Uterus (tissue), 3 donors: ENCODE measurements at regions not wholly inside any gene's neighbourhood (a gene's known extent, or its start where the extent isn't known, plus 50 kb on each side); places are given as distances from the start of the nearest gene placed in this dataset.

Experiments used
- DNase-seq, 2 donors: peaks; one replicate each; pipeline ENCODE4 v3.0.0-alpha.2; 2019 to 2020
- H3K27ac ChIP-seq, 2 donors: fragments of 200-600 bp; sonication (generic); 1 replicate in 1 of 2; 2 replicates in 1 of 2; pipeline ENCODE4 v1.5.1; 2016 to 2018
- H3K27me3 ChIP-seq, 2 donors: fragments of 200-600 bp; sonication (generic); one replicate each; pipeline ENCODE4 v1.5.1; 2018 to 2019; ENCODE audit warnings: control low read depth in 1 of 2
- H3K36me3 ChIP-seq, 2 donors: fragments of 200-600 bp; sonication (generic); one replicate each; pipeline ENCODE4 v1.5.1; 2019; ENCODE audit warnings: control low read depth in 1 of 2
- H3K4me1 ChIP-seq, 2 donors: fragments of 200-600 bp; sonication (generic); one replicate each; pipeline ENCODE4 v1.5.1; 2018 to 2019; ENCODE audit warnings: control low read depth in 1 of 2
- H3K4me3 ChIP-seq, 2 donors: fragments of 200-600 bp; sonication (generic); 1 replicate in 1 of 2; 2 replicates in 1 of 2; pipeline ENCODE4 v1.5.1; 2018 to 2019; ENCODE audit warnings: mild to moderate bottlenecking in 1 of 2
- H3K9me3 ChIP-seq, 2 donors: fragments of 200-600 bp; sonication (generic); one replicate each; pipeline ENCODE4 v1.5.1; 2019; ENCODE audit warnings: control low read depth in 1 of 2
- CTCF ChIP-seq, 4 experiments: fragments of 200-600 bp in 2 of 4; fragments of 450-650 bp in 2 of 4; sonication (generic) in 2 of 4; IDR thresholded peaks; one replicate each; pipeline ENCODE4 v1.5.1; 2016 to 2019; ENCODE audit warnings: antibody characterized with exemption in 4 of 4, mild to moderate bottlenecking in 2 of 4, moderate library complexity in 1 of 4
- POLR2A ChIP-seq, 2 donors: fragments of 450-650 bp; IDR thresholded peaks; one replicate each; pipeline ENCODE4 v1.6.1; 2016; ENCODE audit warnings: antibody characterized with exemption in 2 of 2, mild to moderate bottlenecking in 1 of 2, moderate library complexity in 1 of 2
- intact Hi-C: fragments of 100-400 bp; cut with DNase I; formaldehyde crosslinking; loops from one replicate; pipeline ENCODE4 v1.15.1; 2023; ENCODE audit warnings: low total_unique reads
- donor health status: DM: yes; HTN: yes; CAD: no.

GRCh38 chr5:2047341-2047927 is 164.7 kb upstream of the IRX4 start:
- Histone ChIP-seq H3K4me1 (no peaks in the 10 kb centered on the region), H3K27me3 (no peaks in the 10 kb centered on the region), H3K27ac (no peak overlapping the region), H3K36me3 (no peaks in the 10 kb centered on the region), H3K9me3 (no peaks in the 10 kb centered on the region), H3K4me3 (no peak overlapping the region)
- TF ChIP-seq CTCF (IDR thresholded peaks at IDR 0.05) (no peak), POLR2A (IDR thresholded peaks at IDR 0.05) (no peak)
- no peak for DNase-seq
- intact Hi-C loops: no loop called here

- TF ChIP-seq POLR2A (IDR thresholded peaks at IDR 0.05) (no peak), CTCF (IDR thresholded peaks at IDR 0.05) (no peak)
- DNase-seq: no peak
- H3K4me3 ChIP-seq: no peak overlapping the region
- intact Hi-C loops: no loop called here
- no peaks in the 10 kb centered on the region for H3K27me3 ChIP-seq
- no peaks in the 10 kb centered on the region for H3K4me1 ChIP-seq
- H3K36me3 ChIP-seq: no peaks in the 10 kb centered on the region
- H3K9me3 ChIP-seq: no peaks in the 10 kb centered on the region
- no peak overlapping the region for H3K27ac ChIP-seq
Observed at GRCh38 chr5:2044041-2044440, 161.3 kb upstream of the IRX4 start.

- intact Hi-C loops: no loop called here
- Histone ChIP-seq H3K4me3 (no peak overlapping the region), H3K36me3 (no peaks in the 10 kb centered on the region), H3K4me1 (no peaks in the 10 kb centered on the region), H3K9me3 (no peaks in the 10 kb centered on the region), H3K27me3 (no peaks in the 10 kb centered on the region), H3K27ac (no peak overlapping the region)
- TF ChIP-seq CTCF (IDR thresholded peaks at IDR 0.05) (no peak), POLR2A (IDR thresholded peaks at IDR 0.05) (no peak)
- DNase-seq: no peak
Observed at GRCh38 chr5:2039180-2039531, 156.4 kb upstream of the IRX4 start.

- Histone ChIP-seq H3K36me3 (no peaks in the 10 kb centered on the region), H3K4me1 (no peaks in the 10 kb centered on the region), H3K9me3 (no peaks in the 10 kb centered on the region), H3K27ac (no peak overlapping the region), H3K27me3 (no peaks in the 10 kb centered on the region), H3K4me3 (peak overlapping the region in 1 of 2 donors; percentile 46)
- DNase-seq: peak; percentile 38 to 57
- intact Hi-C loops: no loop called here
- TF ChIP-seq CTCF (IDR thresholded peaks at IDR 0.05) (peak; percentile 60 to 77 (median 64)), POLR2A (IDR thresholded peaks at IDR 0.05) (no peak)
Observed at GRCh38 chr5:2038321-2039179, 155.8 kb upstream of the IRX4 start.

- no peaks in the 10 kb centered on the region for H3K9me3 ChIP-seq
- no peaks in the 10 kb centered on the region for H3K27me3 ChIP-seq
- no peak for DNase-seq
- no peak for TF ChIP-seq POLR2A (IDR thresholded peaks at IDR 0.05)
- no peaks in the 10 kb centered on the region for H3K4me1 ChIP-seq
- H3K4me3 ChIP-seq: no peak overlapping the region
- no peak overlapping the region for H3K27ac ChIP-seq
- H3K36me3 ChIP-seq: no peaks in the 10 kb centered on the region
- intact Hi-C loops: no loop called here
Observed at GRCh38 chr5:2036885-2037284, 154.2 kb upstream of the IRX4 start.
